ENCODE measurements at regions not wholly inside any gene's neighbourhood (a gene's known extent, or its start where the extent isn't known, plus 50 kb on each side); places are given as distances from the start of the nearest gene placed in this dataset.

DNA sequence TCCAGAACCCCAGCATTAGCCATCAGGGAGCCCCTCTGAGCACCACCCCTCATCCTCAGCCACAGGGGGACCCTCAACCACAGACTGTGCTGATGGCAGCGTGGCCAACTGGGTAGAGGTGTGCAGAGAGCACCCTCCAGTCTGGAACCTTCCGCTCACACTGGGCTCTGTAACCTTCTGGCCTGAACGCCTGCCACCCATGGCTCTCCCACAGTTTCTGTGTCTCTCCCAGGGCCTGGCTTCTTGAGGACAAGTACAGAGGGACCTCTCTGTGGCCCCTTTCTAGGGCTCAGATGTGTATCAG, 503.0 kb upstream of the MGMT start:
- no peak overlapping the region for H3K4me3 ChIP-seq (replicated peaks; ENCODE audit: low read depth, low read length)
- no peak for DNase-seq (ENCODE audit: extremely low read depth, insufficient read length)
- TF ChIP-seq CTCF (IDR thresholded peaks at IDR 0.05; ENCODE audit: insufficient read depth, low read length, poor library complexity, severe bottlenecking), result no peak
- H3K27me3 ChIP-seq (replicated peaks; ENCODE audit: control insufficient read depth, insufficient read depth, low read length), result no peaks in the 10 kb centered on the region
- no peaks in the 10 kb centered on the region for H3K36me3 ChIP-seq (ENCODE audit: control insufficient read depth, insufficient read depth, low read length)

- TF ChIP-seq CTCF (IDR thresholded peaks at IDR 0.05; ENCODE audit: insufficient read depth, low read length, poor library complexity, severe bottlenecking), result no peak
- H3K36me3 ChIP-seq (ENCODE audit: control insufficient read depth, insufficient read depth, low read length), result no peaks in the 10 kb centered on the region
- H3K4me3 ChIP-seq (replicated peaks; ENCODE audit: low read depth, low read length), result no peak overlapping the region
- H3K27me3 ChIP-seq (replicated peaks; ENCODE audit: control insufficient read depth, insufficient read depth, low read length), result no peaks in the 10 kb centered on the region
- DNase-seq (ENCODE audit: extremely low read depth, insufficient read length), result no peak
Observed at GRCh38 chr10:128967980-128968756, 498.9 kb upstream of the MGMT start.

DNA sequence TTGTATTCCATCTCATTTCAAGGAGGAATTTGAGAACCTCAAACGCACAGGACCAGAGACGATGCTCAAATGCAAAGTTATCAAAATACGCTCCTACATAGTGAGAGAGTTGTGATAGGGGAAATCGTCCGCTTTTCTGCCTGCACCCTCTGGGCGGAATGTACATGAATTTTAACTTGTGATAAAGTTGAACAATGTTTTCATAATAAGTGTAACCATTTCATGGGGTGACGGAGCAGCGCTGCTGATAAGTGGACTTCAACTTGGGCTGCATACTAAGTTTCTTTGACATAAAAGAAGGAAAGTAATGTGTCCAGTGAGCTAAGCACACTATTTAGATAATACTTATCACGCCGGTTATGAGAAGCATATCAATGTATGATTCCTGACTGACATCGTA, 497.5 kb upstream of the MGMT start:
- no peak for DNase-seq (ENCODE audit: extremely low read depth, insufficient read length)
- no peak overlapping the region for H3K4me3 ChIP-seq (replicated peaks; ENCODE audit: low read depth, low read length)
- no peak for TF ChIP-seq CTCF (IDR thresholded peaks at IDR 0.05; ENCODE audit: insufficient read depth, low read length, poor library complexity, severe bottlenecking)
- no peaks in the 10 kb centered on the region for H3K27me3 ChIP-seq (replicated peaks; ENCODE audit: control insufficient read depth, insufficient read depth, low read length)
- H3K36me3 ChIP-seq (ENCODE audit: control insufficient read depth, insufficient read depth, low read length), result no peaks in the 10 kb centered on the region

DNA sequence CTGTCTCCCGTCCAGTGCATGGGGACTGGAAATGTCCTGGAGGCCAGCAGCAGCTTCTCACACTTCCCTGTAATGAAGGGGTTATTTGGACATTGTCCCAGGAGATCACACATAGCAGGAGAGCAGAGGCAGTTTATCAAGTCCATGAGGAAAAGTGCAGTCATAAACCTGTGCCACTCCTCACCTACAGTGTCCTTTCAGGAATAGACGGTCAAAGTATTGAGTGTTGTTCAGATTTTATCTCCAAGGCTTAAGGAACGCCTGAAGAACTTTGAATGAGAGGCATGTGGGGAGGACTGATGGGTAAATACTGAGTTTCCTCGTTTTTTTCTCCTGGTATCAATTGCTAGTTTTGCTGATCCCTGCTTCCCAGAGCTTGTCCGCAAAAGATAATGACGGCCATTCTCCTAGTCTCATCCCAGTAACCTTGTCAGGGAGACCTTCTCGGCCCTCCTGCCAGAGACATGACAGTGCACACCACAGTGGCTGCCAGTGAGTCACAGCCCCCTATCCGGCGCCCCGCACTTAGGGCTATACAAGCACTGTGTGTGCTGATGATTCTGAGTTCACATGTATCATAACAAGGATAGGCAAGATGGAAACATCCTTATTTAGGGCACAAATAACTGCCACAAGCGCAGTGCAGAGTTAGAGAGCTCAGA, 495.5 kb upstream of the MGMT start:
- TF ChIP-seq CTCF (IDR thresholded peaks at IDR 0.05; ENCODE audit: insufficient read depth, low read length, poor library complexity, severe bottlenecking), result no peak
- Histone ChIP-seq H3K36me3 (ENCODE audit: control insufficient read depth, insufficient read depth, low read length) (no peaks in the 10 kb centered on the region), H3K4me3 (replicated peaks; ENCODE audit: low read depth, low read length) (no peak overlapping the region), H3K27me3 (replicated peaks; ENCODE audit: control insufficient read depth, insufficient read depth, low read length) (no peaks in the 10 kb centered on the region)
- DNase-seq (ENCODE audit: extremely low read depth, insufficient read length), result no peak

DNA sequence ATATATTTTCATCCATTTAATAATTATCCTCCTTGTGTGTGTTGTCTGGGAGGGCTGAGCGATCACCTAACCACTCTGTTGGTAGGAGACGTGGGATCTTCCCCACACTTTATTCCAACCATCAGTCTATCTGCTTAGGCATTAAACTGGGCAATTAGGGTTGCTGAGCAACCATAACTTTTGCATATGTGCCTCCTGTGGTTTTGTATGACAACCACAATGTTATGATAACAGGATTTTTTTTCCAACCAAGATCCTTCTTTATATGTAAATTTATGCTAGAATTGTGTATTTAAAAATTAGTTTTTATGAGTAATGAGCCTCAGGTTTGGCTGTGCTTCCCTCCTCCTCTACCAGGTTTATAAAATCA, 495.0 kb upstream of the MGMT start:
- DNase-seq (ENCODE audit: extremely low read depth, insufficient read length), result no peak
- H3K27me3 ChIP-seq (replicated peaks; ENCODE audit: control insufficient read depth, insufficient read depth, low read length), result no peaks in the 10 kb centered on the region
- TF ChIP-seq CTCF (IDR thresholded peaks at IDR 0.05; ENCODE audit: insufficient read depth, low read length, poor library complexity, severe bottlenecking), result no peak

More for the DNA sequence above, 495.0 kb upstream of the MGMT start:
- Histone ChIP-seq H3K36me3 (ENCODE audit: control insufficient read depth, insufficient read depth, low read length) (no peaks in the 10 kb centered on the region), H3K4me3 (replicated peaks; ENCODE audit: low read depth, low read length) (no peak overlapping the region)

Measured in GM06990 (cell line).